ENCODE measurements at regions not wholly inside any gene's neighbourhood (a gene's known extent, or its start where the extent isn't known, plus 50 kb on each side); places are given as distances from the start of the nearest gene placed in this dataset.
"Not testable (repeated sequence)": the region's sequence is repeated elsewhere in the genome, so short reads cannot be mapped to it uniquely, and the experiment has no call there.

DNA sequence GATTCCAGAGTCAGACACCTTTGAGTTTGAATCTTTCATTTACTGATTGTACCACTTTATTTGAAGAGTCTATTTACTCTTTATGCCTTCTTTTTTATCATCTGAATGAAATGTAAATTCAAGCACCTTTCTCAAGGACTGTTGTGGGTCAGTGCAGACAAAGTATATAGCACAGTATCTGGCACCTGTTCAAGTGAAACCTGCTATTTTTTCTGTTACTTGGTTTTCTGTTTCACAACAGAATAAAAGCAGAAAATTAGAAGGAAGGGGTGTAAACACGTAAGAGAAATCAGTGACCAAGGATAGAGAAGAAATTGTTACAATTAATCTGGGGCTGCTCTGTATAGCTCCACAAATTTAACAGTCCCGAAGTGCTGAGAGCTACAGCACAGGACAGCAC, 357.4 kb downstream of the RSL24D1 start:
- DNase-seq, result no peak

DNA sequence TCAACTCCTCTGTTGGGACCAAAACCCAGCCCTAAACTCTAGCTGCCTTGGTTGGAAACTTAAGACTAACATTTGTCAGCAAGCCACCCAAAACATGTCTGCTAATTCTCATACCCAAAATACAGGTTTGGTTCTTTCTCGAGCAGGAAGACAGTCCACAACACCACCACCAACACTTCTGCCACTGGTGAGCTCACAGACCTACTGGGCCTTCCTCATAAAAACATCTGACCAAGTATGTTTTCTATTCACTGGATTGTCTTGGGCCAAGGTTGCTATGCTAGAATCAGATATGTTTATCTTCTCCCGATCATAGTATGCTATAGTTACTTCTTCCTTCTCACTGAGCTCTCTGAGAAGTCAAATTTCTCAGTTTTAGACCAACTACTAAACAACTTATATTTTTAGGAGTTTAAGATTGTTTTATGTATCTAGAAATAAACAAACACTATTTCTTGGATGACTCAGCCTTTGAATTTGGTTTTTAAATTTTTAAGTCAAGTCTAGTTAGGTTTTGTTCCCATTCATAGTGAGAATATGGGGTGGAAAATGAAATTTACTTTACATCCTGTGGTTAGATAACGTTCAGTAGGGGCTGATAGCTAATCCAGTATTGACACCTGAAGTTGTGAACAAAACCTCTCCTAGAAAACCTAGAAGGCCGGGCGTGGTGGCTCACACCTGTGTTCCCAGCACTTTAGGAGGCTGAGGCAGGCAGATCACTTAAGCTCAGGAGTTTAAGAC, 360.5 kb downstream of the RSL24D1 start:
- DNase-seq, result no peak

DNA sequence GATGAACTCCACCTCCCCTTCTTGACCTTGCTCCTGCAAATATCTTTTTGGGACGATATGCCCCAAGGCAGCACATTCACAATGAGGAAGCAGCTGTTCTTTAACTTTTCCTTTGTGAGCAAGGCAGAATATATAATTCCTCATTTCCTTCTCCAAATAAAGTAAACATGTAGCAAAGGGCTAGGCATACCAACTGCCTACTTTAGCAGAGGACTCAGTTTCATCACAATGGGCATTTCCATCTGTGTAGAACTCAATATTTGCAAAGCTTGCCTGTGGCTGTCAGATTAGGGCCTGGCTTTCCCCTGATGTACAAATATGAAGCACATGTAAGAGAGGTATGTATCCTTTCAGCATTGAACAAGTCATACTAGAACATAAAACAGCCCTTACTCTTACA, 366.9 kb downstream of the RSL24D1 start:
- DNase-seq, result no peak

DNA sequence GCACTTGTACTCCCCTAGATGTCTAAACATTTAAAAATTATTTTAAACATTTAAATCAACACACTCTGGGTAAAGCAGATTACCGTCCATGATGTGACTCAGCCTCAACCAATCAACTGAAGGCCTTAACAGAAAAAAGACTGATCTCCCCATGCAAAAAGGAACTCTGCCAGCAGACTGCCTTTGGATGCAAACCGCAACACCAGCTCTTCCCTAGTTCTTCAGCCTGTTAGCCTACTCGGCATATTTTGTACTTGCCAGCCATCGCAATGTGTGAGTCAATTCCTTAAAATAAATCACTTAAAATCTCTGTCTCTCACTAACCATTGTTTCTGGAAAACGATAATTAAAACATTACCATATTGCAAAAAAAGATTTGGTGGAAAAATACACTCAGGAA, 375.9 kb downstream of the RSL24D1 start:
- DNase-seq, result no peak

DNA sequence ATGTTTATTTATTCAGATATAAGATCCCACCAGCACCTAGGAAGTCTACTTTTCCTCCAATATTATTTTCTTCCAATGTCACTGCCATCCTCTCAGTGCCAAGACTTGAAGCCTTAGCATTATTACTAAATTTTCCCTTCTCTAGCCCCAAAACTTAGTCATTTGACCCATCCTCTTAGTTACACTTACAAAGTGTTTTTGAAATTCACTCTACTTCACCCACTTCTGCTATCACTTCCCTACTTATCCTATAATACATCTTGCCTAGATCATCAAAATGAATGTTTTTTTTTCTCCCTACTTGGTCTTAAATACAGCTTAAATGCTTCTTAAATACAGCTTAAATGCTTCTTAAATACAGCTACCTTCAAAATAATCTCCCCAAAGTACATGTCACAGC, 376.6 kb downstream of the RSL24D1 start:
- DNase-seq, result no peak

DNA sequence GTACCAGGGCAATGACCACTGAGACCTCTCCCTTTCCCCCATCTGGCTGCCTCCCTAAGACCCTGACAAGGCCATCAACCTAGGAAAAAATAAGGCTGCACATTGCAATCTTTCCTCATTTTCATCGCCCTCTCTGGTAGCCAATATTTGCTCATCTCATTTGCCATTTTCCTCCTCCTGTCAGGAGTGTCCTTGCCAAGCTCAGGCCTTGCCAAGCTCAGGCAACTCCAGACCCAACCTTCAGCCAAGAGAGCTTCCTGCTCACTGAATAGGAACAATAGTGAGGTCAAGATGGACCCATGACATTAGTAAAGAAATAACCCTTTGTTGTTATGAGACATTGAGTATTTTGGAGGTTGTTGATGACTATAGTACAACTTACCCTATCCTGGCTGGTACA, 380.3 kb downstream of the RSL24D1 start:
- no peak for DNase-seq

DNA sequence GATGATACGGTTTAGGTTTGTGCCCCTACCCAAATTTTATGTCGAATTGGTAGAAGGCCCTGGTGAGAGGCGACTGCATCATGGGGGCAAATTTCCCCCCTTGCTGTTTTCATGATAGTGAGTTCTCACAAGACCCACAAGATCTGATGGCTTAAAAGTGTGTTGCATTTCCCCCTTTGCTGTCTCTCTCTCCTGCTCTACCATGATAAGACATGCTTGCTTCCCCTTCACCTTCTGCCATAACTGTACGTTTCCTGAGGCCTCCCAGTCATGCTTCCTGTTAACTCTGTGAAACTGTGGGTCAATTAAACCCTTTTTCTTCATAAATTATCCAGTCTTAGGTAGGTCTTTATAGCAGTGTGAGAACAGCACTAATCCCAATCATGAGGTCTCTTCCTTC, 381.2 kb downstream of the RSL24D1 start:
- no peak for DNase-seq

DNA sequence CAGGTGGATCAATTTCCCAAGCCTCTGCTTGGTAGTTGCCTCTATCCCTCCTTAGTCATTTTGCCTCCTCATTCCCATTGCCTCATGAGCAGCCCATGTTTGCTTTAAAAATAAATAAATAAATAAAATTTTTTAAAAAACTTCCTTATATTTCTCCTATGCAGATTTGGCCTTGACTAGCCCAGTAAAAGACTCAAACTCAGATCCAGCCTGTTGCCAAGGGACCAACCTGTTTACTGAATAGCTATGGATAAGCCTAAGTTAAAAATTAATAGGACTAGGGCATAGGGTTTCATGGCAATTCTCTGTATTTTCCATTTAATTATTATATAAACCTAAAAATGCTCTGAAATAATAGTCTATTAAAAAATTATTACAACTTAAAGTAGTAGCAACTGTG, 384.4 kb downstream of the RSL24D1 start:
- DNase-seq, result no peak

DNA sequence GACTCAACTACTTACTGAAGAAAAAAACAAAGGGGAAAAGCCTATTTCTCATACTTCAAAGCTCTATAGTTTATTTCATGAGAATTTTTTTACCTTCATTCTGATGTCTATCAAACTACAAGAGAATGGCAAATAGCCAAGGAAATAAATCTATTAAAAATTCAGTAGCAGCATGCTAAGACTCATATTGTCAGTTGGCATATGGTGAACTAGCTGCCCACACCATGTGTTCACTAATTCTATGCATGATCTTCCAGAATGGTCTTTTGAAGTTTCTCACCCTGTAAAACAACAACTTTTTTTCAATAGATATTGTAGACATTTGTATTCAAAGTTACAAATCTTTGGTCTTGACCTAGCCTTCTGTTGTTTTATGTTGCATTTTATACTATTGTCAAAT, 386.2 kb downstream of the RSL24D1 start:
- no peak for DNase-seq

DNA sequence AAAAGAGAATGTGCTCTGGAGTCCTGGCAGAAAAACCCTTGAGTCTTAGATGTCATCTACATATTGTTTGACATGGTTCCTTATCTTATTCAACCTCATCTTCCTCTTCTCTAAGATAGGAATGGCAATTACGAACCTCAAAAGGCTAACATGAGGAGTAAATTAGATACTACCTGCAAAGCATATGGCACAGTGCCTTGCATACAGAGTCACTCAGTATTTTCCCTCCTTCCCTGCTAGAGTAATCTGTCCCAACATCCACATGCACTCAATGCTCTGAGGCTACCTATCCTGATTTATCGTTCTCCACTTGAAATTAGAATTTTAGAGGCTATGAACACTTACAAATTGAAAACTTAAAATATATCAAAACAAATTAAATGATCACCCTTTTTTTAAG, 386.7 kb downstream of the RSL24D1 start:
- DNase-seq, result no peak

DNA sequence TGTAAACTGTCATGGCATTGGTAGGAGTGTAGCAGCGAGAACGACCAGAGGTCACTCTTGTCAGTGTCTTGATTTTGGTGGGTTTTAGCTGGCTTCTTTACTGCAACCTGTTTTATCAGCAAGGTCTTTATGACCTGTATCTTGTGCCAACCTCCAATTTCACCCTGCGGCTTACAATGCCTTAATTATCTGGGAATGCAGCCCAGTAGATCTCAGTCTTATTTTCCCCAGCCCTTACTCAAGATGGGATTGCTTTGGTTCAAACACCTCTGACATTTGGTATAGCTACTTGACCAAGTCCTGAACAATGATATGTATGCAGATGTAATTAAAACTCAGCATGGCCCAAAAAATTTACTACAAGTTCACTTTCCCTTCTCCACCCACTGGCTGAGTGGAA, 388.4 kb downstream of the RSL24D1 start:
- DNase-seq, result no peak

DNA sequence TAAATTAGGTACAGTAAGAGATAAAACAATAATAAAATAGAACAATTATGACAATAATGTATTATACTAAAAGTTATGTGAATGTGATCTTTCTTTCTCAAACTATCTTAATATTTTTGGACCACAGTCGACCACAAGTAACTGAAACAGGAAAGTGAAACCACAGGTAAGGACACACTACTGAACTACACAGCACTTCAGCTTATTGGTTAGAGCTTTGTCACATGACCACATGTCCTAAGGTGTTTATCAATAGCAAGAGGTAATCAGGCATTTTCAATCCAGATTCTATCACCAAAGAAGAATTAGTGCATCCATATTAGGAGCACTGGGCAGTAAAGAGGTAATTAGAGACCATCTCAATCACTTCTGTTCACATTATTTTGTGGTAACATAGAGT, 392.8 kb downstream of the RSL24D1 start:
- no peak for DNase-seq

DNA sequence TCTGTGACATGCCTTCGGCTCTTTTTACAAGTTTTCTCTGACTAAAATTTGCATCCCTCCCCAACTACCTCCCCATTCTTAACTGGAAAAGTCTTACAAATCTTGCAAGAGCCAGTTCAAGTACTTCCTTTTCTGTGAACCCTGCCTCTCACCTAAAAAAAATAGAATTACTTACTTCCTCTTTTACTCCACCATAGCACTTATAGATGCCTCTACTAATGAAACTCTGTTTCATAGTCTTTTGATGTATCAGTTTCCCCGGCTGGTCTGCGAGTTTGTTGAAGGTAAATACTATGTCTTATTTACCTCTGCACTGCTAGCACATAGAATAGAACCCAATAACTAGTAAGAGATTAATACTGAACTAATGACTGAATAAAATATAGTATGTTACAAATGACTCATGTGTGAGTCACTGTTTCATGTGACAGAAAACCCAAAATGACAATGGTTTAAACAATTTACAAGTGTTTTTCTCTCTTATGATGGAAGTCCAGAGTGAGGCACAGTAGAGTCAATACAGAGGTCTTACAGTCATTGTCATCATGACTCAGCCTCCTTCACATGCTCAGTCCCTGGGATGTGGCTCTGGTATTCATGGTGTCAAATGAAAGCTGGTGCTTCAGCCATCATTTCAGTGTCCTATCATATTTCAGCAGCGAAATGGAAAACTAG, 393.5 kb downstream of the RSL24D1 start:
- no peak for DNase-seq

DNA sequence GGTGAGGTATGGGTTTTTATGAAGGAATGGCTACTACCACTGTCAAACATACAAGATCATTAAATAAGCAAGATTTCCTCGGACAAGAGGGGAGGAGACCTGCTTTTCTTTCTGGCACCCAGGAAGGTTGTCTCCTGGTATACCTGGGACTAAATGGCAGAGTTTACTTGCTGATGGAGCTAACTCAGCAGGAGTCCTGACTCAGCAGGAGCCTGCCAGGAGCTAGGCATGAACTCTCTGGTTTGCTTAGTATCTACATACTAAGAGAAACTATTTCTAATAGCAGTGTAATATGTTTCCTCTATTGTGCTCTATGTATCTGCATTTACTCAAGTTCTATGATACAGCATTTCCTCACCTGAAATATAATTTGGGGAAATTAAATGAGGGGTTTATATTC, 404.2 kb downstream of the RSL24D1 start:
- no peak for DNase-seq

DNA sequence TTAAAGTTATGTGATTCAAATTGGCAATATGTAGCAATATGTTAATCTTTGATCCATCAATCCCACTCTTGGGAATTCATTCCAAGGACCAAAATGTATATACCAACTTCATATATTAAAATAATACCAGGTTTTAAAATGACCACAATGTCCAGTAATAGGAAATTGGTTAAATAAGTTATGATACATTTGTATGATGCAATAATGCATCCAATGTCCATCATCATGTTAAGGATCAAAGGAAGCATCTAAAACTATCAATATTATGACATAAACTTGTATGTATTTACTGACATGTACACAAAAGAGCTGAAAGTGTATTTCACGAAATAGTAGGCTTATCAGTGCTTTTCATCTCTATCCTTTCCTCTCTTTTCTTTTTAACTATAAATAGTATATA, 406.0 kb downstream of the RSL24D1 start:
- no peak for DNase-seq

DNA sequence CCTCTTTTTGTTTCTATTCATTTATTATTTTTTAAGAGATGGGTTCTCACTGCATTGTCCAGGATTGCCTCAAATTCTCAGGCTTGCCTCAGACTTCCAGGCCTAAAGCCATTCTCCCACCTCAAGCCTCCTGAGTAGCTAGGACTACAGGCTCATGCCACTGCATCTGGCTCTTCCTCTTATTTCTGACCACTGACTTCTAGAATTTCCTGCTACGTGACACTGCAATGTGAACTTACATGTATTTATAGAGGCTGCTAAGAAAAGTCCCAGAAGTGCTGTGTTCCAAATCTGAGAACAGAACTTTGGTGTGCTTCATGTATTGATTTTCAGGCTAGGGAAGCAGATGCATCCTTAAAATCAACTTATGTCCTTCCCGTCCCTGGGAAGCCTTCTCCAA, 407.4 kb downstream of the RSL24D1 start:
- DNase-seq, result no peak

DNA sequence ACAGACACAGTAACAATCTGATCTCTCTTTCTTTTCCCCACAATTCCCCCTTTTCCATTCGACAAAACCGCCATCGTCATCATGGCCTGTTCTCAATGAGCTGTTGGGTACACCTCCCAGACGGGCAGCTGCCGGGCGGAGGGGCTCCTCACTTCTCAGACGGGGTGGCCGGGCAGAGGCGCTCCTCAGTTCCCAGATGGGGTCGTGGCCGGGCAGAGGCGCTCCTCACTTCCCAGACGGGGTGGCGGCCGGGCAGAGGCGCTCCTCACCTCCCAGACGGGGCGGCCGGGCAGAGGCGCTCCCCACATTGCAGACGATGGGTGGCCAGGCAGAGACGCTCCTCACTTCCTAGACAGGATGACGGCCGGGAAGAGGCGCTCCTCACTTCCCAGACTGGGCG, 415.5 kb downstream of the RSL24D1 start:
- DNase-seq, result not testable (repeated sequence)

DNA sequence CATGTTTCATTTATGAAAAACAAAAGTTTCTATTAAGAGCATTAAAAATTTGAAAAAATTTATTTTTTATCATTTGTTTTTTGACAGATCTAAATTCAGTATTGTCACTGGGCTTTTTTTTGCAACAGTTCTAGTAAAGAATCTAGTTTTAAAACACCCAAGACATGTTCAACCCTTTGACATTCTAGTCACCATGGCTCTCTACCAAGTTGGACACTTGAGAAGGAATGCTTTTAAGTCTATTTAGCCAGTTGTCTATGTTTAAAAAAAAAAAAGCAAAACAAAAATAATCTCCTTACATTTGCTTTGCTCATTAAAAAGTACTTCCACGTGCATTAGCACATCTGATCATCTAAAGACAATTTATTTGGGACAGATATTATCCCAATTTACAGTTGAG, 417.5 kb downstream of the RSL24D1 start:
- no peak for DNase-seq

DNA sequence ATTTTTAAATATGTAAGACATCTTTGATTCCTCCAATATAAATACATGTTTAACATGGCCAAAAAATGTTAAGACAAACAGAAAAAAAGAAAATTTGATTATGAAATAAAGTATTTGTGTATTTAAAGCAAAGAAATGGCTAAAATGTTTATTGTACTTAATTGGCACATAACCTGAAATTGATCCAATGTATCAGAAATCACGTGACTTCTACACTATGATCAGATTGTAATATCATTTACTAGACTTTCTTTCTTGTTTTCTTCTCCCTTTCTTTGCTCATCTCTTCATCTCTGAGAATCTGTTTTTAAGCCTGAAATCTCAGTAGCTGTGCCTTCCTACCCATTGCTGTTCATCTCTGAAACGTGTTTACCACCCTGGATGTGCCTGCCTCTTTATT, 420.3 kb downstream of the RSL24D1 start:
- DNase-seq, result no peak

DNA sequence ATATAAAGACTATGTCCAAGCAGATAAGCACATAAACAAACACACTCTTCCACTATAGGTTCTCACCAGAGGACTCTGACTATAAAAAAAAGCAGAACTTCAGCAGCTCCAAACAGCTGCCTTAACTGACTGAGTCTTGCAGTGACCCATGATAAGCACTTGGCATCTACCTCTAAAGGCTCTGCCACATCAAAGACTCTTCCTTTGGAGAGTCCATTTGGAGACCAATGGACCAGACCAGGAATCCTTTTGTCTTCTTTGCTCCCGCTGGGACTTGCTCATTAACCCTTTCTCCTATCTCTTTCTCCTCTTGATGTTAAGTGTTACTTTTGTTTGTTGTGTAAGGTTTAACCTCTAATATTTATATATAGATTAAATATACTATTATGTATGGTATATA, 424.1 kb downstream of the RSL24D1 start:
- no peak for DNase-seq

DNA sequence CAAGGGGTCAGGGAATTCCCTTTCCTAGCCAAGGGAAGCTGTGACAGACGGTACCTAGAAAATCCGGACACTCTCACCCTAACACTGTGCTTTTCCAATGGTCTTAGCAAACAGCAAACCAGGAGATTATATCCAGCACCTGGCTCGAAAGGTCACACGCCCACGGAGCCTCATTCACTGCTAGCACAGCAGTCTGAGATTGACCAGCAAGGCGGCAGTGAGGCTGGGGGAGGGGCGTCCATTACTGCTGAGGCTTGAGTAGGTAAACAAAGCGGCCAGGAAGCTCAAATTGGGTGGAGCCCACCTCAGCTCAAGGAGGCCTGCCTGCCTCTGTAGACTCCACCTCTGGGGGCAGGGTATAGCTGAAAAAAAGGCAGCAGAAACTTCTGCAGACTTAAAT, 447.3 kb downstream of the RSL24D1 start:
- DNase-seq, result not testable (repeated sequence)

DNA sequence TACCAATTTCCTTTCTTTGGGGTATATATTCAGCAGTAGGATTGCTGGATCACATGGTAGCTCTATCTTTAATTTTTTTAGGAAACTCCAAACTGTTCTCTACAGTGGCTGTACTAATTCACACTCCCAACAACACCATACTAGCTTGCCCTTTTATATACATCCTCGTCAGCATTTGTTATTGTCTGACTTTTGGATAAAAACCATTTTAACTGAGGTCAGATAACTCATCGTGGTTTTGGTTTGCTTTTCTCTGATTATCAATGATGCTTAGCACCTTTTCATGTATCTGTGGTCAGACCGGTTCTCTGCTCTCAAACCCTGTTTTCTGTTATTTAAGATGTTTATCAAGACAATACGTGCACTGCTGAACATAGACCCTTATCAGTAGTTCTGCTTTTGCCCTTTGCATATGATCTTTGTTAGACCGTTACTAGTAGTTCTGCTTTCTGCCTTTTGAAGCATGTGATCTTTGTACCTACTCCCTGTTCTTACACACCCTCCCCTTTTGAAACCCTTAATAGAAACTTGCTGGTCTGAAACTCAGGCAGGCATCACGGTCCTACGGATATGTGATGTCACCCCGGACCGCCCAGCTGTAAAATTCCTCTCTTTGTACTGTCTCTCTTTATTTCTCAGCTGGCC, 474.3 kb downstream of the RSL24D1 start:
- DNase-seq, result no peak

DNA sequence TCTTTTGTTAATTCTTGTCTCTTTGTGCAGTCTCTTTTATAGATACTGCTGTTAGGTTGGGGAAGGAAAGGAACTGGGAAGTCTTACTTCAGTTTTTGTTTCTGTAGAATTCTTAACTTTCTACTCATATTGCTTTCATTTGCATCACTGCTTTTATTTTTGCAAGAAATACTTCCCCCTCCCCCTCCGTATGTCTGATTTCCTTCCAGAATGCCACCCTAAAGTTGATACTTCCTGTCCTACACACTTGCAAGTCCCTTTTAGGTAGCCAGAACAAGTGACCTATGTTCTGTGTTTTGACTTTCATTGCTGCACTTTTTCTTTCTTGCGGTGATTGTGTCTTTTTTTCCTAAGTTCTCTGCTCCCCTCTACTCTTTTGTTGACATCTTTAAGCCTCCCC, 477.4 kb downstream of the RSL24D1 start:
- DNase-seq, result no peak

Measured in stimulated activated naive CD4-positive, alpha-beta T cell (primary cell).